ENCODE measurements at regions not wholly inside any gene's neighbourhood (a gene's known extent, or its start where the extent isn't known, plus 50 kb on each side); places are given as distances from the start of the nearest gene placed in this dataset.
"Not testable (repeated sequence)": the region's sequence is repeated elsewhere in the genome, so short reads cannot be mapped to it uniquely, and the experiment has no call there.

GRCh38 chr14:42992930-42993329 is 1386.3 kb downstream of the LRFN5 start:
- Histone ChIP-seq H3K9me3 (ENCODE audit: control insufficient read depth in 2 of 3, insufficient read depth in 1 of 3, low read length in 3 of 3) (no peaks in the 10 kb centered on the region), H3K27ac (ENCODE audit: low read depth in 2 of 2, low read length in 2 of 2) (no peak overlapping the region), H3K36me3 (ENCODE audit: control insufficient read depth in 2 of 3, insufficient read depth in 3 of 3, low read length in 3 of 3) (no peaks in the 10 kb centered on the region), H3K27me3 (ENCODE audit: control insufficient read depth, insufficient read depth, low read length) (no peaks in the 10 kb centered on the region), H3K4me3 (ENCODE audit: low read length in 3 of 3) (no peak overlapping the region), H3K4me1 (ENCODE audit: control insufficient read depth in 2 of 3, insufficient read depth in 2 of 3, low read depth in 1 of 3, low read length in 3 of 3) (no peaks in the 10 kb centered on the region), H3K9ac (ENCODE audit: low read length in 3 of 3) (no peak overlapping the region)
- FAIRE-seq: no peak
- TF ChIP-seq CTCF (IDR thresholded peaks at IDR 0.05; ENCODE audit: borderline replicate concordance, extremely low read depth, insufficient read depth): no peak
- intact Hi-C loops (cut with DNase I): no loop called here
- no peak for DNase-seq

GRCh38 chr14:42980419-42980818 is 1373.7 kb downstream of the LRFN5 start:
- intact Hi-C loops (cut with DNase I): no loop called here
- Histone ChIP-seq H3K27me3 (ENCODE audit: control insufficient read depth, insufficient read depth, low read length) (no peaks in the 10 kb centered on the region), H3K9me3 (ENCODE audit: control insufficient read depth in 2 of 3, insufficient read depth in 1 of 3, low read length in 3 of 3) (peaks cover 0 to 6% (median 0%) of the 10 kb centered on the region in 3 donors), H3K27ac (ENCODE audit: low read depth in 2 of 2, low read length in 2 of 2) (no peak overlapping the region), H3K4me3 (ENCODE audit: low read length in 3 of 3) (no peak overlapping the region), H3K9ac (ENCODE audit: low read length in 3 of 3) (no peak overlapping the region), H3K4me1 (ENCODE audit: control insufficient read depth in 2 of 3, insufficient read depth in 2 of 3, low read depth in 1 of 3, low read length in 3 of 3) (no peaks in the 10 kb centered on the region), H3K36me3 (ENCODE audit: control insufficient read depth in 2 of 3, insufficient read depth in 3 of 3, low read length in 3 of 3) (no peaks in the 10 kb centered on the region)
- DNase-seq (no peak), FAIRE-seq (no peak)
- no peak for TF ChIP-seq CTCF (IDR thresholded peaks at IDR 0.05; ENCODE audit: borderline replicate concordance, extremely low read depth, insufficient read depth)

- H3K4me3 ChIP-seq (ENCODE audit: low read length in 3 of 3); H3K36me3 ChIP-seq (ENCODE audit: control insufficient read depth in 2 of 3, insufficient read depth in 3 of 3, low read length in 3 of 3); H3K27me3 ChIP-seq (ENCODE audit: control insufficient read depth, insufficient read depth, low read length); H3K9ac ChIP-seq (ENCODE audit: low read length in 3 of 3); H3K27ac ChIP-seq (ENCODE audit: low read depth in 2 of 2, low read length in 2 of 2); DNase-seq; intact Hi-C loops (cut with DNase I); H3K4me1 ChIP-seq (ENCODE audit: control insufficient read depth in 2 of 3, insufficient read depth in 2 of 3, low read depth in 1 of 3, low read length in 3 of 3); H3K9me3 ChIP-seq (ENCODE audit: control insufficient read depth in 2 of 3, insufficient read depth in 1 of 3, low read length in 3 of 3); FAIRE-seq: not testable (repeated sequence)
These were observed 1366.5 kb downstream of the LRFN5 start for GRCh38 chr14:42973171-42973570.

- intact Hi-C loops (cut with DNase I): no loop called here
- Histone ChIP-seq H3K9ac (ENCODE audit: low read length in 3 of 3) (no peak overlapping the region), H3K27ac (ENCODE audit: low read depth in 2 of 2, low read length in 2 of 2) (no peak overlapping the region), H3K36me3 (ENCODE audit: control insufficient read depth in 2 of 3, insufficient read depth in 3 of 3, low read length in 3 of 3) (no peaks in the 10 kb centered on the region), H3K27me3 (ENCODE audit: control insufficient read depth, insufficient read depth, low read length) (no peaks in the 10 kb centered on the region), H3K4me1 (ENCODE audit: control insufficient read depth in 2 of 3, insufficient read depth in 2 of 3, low read depth in 1 of 3, low read length in 3 of 3) (no peaks in the 10 kb centered on the region), H3K9me3 (ENCODE audit: control insufficient read depth in 2 of 3, insufficient read depth in 1 of 3, low read length in 3 of 3) (no peaks in the 10 kb centered on the region), H3K4me3 (ENCODE audit: low read length in 3 of 3) (no peak overlapping the region)
- no peak for TF ChIP-seq CTCF (IDR thresholded peaks at IDR 0.05; ENCODE audit: borderline replicate concordance, extremely low read depth, insufficient read depth)
- FAIRE-seq (no peak), DNase-seq (no peak)
These were observed 1358.8 kb downstream of the LRFN5 start for GRCh38 chr14:42965512-42965911.

Measured in kidney (tissue), 13 donors.